Type B pancreatic cell (in vitro differentiated cells): ENCODE measurements at regions not wholly inside any gene's neighbourhood (a gene's known extent, or its start where the extent isn't known, plus 50 kb on each side); places are given as distances from the start of the nearest gene placed in this dataset.

Experiments used
- DNase-seq: peaks from one replicate; pipeline ENCODE4 v3.0.0; 2021; ENCODE audit warnings: mixed read lengths; ENCODE audit not compliant: unreplicated experiment; ENCODE audit errors: extremely low spot score
- H3K27ac Mint-ChIP-seq: 2 replicates; pipeline ENCODE4 v1.8.0; 2021; ENCODE audit warnings: mild to moderate bottlenecking, mixed read lengths
- H3K27me3 Mint-ChIP-seq: 2 replicates; pipeline ENCODE4 v1.8.0; 2021; ENCODE audit warnings: mixed read lengths
- H3K36me3 Mint-ChIP-seq: 2 replicates; pipeline ENCODE4 v1.8.0; 2021; ENCODE audit warnings: mixed read lengths
- H3K4me1 Mint-ChIP-seq: one replicate; pipeline ENCODE4 v1.8.0; 2021; ENCODE audit warnings: mixed read lengths; ENCODE audit not compliant: unreplicated experiment
- H3K4me3 Mint-ChIP-seq: 2 replicates; pipeline ENCODE4 v1.8.0; 2021; ENCODE audit warnings: mild to moderate bottlenecking, mixed read lengths
- H3K9me3 Mint-ChIP-seq: 2 replicates; pipeline ENCODE4 v1.8.0; 2021; ENCODE audit warnings: mixed read lengths
- TF ChIP-seq, protein P1 (sequence below): fragments of 200-600 bp; sonication (generic); conservative IDR thresholded peaks from 2 replicates; pipeline ENCODE4 v1.5.0; 2021; ENCODE audit warnings: antibody characterized with exemption, mild to moderate bottlenecking

- TF ChIP-seq, protein P1, sequence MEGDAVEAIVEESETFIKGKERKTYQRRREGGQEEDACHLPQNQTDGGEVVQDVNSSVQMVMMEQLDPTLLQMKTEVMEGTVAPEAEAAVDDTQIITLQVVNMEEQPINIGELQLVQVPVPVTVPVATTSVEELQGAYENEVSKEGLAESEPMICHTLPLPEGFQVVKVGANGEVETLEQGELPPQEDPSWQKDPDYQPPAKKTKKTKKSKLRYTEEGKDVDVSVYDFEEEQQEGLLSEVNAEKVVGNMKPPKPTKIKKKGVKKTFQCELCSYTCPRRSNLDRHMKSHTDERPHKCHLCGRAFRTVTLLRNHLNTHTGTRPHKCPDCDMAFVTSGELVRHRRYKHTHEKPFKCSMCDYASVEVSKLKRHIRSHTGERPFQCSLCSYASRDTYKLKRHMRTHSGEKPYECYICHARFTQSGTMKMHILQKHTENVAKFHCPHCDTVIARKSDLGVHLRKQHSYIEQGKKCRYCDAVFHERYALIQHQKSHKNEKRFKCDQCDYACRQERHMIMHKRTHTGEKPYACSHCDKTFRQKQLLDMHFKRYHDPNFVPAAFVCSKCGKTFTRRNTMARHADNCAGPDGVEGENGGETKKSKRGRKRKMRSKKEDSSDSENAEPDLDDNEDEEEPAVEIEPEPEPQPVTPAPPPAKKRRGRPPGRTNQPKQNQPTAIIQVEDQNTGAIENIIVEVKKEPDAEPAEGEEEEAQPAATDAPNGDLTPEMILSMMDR, result no peak
- H3K36me3 Mint-ChIP-seq, result no peaks in the 10 kb centered on the region
- H3K4me1 Mint-ChIP-seq, result no peaks in the 10 kb centered on the region
- no peaks in the 10 kb centered on the region for H3K9me3 Mint-ChIP-seq
- no peak overlapping the region for H3K27ac Mint-ChIP-seq
- DNase-seq, result no peak
- H3K27me3 Mint-ChIP-seq, result no peaks in the 10 kb centered on the region
- H3K4me3 Mint-ChIP-seq, result no peak overlapping the region
These were observed 81.4 kb upstream of the ERBB4 start for GRCh38 chr2:212619954-212620353.

- Mint-ChIP-seq H3K4me1 (no peaks in the 10 kb centered on the region), H3K27me3 (no peaks in the 10 kb centered on the region), H3K36me3 (no peaks in the 10 kb centered on the region), H3K4me3 (no peak overlapping the region), H3K27ac (no peak overlapping the region), H3K9me3 (no peaks in the 10 kb centered on the region)
- DNase-seq, result no peak
- TF ChIP-seq, protein P1, result no peak
These were observed 80.0 kb upstream of the ERBB4 start for GRCh38 chr2:212618636-212619035.

GRCh38 chr2:212610872-212611425, 72.3 kb upstream of the ERBB4 start:
- DNase-seq, result no peak
- TF ChIP-seq, protein P1, result no peak
- no peak overlapping the region for H3K4me3 Mint-ChIP-seq
- H3K27ac Mint-ChIP-seq, result no peak overlapping the region
- H3K4me1 Mint-ChIP-seq, result no peaks in the 10 kb centered on the region
- H3K36me3 Mint-ChIP-seq, result no peaks in the 10 kb centered on the region
- no peaks in the 10 kb centered on the region for H3K27me3 Mint-ChIP-seq
- no peaks in the 10 kb centered on the region for H3K9me3 Mint-ChIP-seq

DNA sequence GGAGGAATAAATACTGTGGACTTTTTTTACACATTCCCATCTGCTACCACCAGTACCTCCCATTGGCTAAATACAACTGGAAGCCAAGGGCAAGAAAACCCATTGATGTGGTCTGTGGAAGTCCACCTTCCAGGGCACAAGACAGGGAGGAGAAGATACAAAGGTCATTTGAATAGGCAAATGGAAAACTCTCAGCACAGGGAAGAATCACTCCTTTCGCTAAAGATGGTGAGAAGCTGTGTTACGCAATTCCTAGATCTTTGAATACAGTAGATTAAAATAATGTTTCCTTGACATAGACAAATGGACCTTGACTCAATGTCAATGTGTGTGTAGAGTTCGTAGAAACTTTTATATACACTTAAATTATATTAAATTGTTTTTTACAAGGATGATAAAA, 70.9 kb upstream of the ERBB4 start:
- Mint-ChIP-seq H3K27ac (no peak overlapping the region), H3K9me3 (no peaks in the 10 kb centered on the region), H3K4me1 (no peaks in the 10 kb centered on the region), H3K4me3 (no peak overlapping the region), H3K36me3 (no peaks in the 10 kb centered on the region), H3K27me3 (no peaks in the 10 kb centered on the region)
- no peak for DNase-seq
- TF ChIP-seq, protein P1, result no peak

- no peak overlapping the region for H3K4me3 Mint-ChIP-seq
- DNase-seq, result no peak
- no peaks in the 10 kb centered on the region for H3K36me3 Mint-ChIP-seq
These were observed 68.5 kb upstream of the ERBB4 start for GRCh38 chr2:212607080-212607479.

More at GRCh38 chr2:212607080-212607479, 68.5 kb upstream of the ERBB4 start:
- H3K4me1 Mint-ChIP-seq, result no peaks in the 10 kb centered on the region
- no peaks in the 10 kb centered on the region for H3K9me3 Mint-ChIP-seq
- H3K27ac Mint-ChIP-seq, result no peak overlapping the region
- TF ChIP-seq, protein P1, result no peak
- no peaks in the 10 kb centered on the region for H3K27me3 Mint-ChIP-seq
